ENCODE measurements at regions not wholly inside any gene's neighbourhood (a gene's known extent, or its start where the extent isn't known, plus 50 kb on each side); places are given as distances from the start of the nearest gene placed in this dataset.

- TF ChIP-seq, protein P1, sequence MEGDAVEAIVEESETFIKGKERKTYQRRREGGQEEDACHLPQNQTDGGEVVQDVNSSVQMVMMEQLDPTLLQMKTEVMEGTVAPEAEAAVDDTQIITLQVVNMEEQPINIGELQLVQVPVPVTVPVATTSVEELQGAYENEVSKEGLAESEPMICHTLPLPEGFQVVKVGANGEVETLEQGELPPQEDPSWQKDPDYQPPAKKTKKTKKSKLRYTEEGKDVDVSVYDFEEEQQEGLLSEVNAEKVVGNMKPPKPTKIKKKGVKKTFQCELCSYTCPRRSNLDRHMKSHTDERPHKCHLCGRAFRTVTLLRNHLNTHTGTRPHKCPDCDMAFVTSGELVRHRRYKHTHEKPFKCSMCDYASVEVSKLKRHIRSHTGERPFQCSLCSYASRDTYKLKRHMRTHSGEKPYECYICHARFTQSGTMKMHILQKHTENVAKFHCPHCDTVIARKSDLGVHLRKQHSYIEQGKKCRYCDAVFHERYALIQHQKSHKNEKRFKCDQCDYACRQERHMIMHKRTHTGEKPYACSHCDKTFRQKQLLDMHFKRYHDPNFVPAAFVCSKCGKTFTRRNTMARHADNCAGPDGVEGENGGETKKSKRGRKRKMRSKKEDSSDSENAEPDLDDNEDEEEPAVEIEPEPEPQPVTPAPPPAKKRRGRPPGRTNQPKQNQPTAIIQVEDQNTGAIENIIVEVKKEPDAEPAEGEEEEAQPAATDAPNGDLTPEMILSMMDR (IDR thresholded peaks at IDR 0.05) = no peak
- no peak for TF ChIP-seq POLR2A (IDR thresholded peaks at IDR 0.05)
These were observed 83.0 kb upstream of the GNAQ start for GRCh38 chr9:78114581-78114980.

Data from tibial nerve (tissue), 3 donors.